ENCODE measurements at regions not wholly inside any gene's neighbourhood (a gene's known extent, or its start where the extent isn't known, plus 50 kb on each side); places are given as distances from the start of the nearest gene placed in this dataset.

GRCh38 chr20:41894255-41894963 is 276.2 kb upstream of the CHD6 start:
- intact Hi-C loops (cut with DNase I, micrococcal nuclease): no loop called here
- ATAC-seq (no peak), DNase-seq (no peak)

- DNase-seq (no peak), ATAC-seq (no peak)
- intact Hi-C loops (cut with DNase I, micrococcal nuclease): no loop called here
These were observed 273.9 kb upstream of the CHD6 start for GRCh38 chr20:41892031-41892430.

DNA sequence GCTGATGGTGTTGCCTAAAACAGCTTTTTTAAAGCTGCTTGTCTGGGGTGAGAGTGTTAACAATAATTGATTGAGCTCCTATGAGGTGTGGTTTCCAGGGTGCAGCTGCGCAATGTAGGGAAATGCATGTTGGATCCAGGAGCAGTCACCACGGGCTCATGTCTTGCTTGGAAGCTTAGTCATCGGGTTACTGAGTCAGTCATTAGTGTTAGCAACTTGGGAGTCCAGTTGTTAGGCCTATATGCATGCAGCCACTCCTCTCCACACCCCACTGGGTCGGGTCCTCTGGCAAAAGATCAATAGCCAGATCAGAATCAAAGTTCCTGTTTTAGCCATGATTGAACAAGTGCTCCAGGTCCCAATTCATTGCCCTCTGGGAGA is 271.7 kb upstream of the CHD6 start:
- DNase-seq (no peak), ATAC-seq (no peak)
- intact Hi-C loops (cut with DNase I, micrococcal nuclease): no loop called here

DNA sequence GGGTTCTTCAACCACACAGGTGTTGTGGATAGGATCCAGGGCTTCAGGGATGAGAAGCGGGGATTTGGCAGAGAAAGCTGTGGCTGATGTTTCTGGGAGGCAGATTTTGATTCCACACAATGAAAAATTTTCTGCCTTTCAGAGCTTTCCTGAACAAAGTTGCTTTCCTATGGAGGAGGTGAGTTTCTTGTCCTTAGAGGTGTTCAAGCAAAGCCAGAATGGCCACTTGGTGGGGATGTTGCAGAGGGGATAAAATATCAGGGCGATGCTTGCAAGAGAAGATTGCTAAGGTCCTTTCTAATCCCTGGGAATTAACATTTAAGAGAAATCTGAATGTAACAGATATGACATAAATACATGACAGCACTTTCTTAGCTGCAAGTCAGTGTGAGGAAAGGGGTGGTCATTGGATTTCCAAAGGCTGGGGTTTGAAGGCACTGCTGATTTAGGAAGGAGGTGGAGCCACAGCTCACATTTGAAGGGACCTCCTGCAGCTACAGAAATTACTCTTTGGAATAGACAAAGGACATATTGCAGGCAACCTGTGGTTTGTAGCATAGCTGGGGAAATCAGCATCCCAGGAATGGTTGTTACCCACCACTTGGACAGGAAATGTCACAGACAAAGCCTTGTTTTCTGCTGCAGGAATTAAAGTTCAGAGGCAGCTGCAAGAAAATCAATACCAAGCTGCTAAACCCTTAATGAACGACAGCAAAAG is 271.1 kb upstream of the CHD6 start:
- ATAC-seq (no peak), DNase-seq (no peak)
- intact Hi-C loops (cut with DNase I, micrococcal nuclease): no loop called here

- no peak for ATAC-seq
- no peak for DNase-seq
- intact Hi-C loops (cut with DNase I, micrococcal nuclease): no loop called here
These were observed 270.3 kb upstream of the CHD6 start for GRCh38 chr20:41888434-41888833.

DNA sequence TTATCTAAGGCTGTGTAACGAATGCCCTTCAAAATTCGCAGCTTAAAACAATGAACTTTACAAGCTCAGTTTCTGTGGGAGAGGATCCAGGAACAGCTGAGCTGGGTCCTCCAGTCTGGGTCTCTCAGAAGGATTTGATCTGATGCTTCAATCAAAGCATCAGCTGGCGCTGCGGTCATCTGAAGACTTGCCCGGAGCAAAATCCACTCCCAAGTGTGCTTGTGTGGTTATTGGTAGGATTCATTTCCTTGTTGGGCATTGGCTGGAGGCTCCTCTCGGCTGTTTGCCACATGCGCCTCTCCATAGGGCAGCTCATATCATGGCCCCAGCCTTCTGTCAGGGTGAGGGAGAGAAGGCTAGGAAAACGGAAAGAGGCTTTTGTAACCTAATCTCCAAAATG is 269.3 kb upstream of the CHD6 start:
- no peak for ATAC-seq
- intact Hi-C loops (cut with DNase I, micrococcal nuclease): no loop called here
- no peak for DNase-seq

- intact Hi-C loops (cut with DNase I, micrococcal nuclease): no loop called here
- ATAC-seq (no peak), DNase-seq (no peak)
These were observed 263.4 kb upstream of the CHD6 start for GRCh38 chr20:41881466-41882046.

GRCh38 chr20:41879123-41879522 is 260.9 kb upstream of the CHD6 start:
- intact Hi-C loops (cut with DNase I, micrococcal nuclease): loop anchor here in 1 of 2 donors (10.0 kb wide), 1 partner anchor 56 kb away; no protein-coding TSS in a partner anchor
- ATAC-seq (no peak), DNase-seq (no peak)

DNA sequence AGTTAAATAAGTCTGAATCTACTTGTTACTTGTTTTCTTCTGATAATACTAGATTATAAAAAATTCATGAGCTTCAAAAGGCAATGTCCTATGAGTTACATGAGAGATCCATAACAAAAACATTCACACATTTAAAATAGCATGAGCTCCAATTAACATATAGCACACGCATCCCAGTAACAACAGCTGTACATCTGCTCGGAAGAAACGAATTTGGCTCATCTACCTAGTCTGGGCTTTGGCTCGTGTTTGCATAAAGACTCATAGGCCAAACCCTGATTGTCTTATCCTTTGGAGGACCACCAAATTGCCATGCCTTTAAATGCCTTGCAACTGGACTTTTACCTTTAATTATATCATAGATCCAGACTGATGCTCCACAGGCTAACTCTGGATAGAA is 259.7 kb upstream of the CHD6 start:
- DNase-seq: no peak
- intact Hi-C loops (cut with DNase I, micrococcal nuclease): loop anchor here in 1 of 2 donors (10.0 kb wide), 1 partner anchor 57 kb away; no protein-coding TSS in a partner anchor
- ATAC-seq: no peak

DNA sequence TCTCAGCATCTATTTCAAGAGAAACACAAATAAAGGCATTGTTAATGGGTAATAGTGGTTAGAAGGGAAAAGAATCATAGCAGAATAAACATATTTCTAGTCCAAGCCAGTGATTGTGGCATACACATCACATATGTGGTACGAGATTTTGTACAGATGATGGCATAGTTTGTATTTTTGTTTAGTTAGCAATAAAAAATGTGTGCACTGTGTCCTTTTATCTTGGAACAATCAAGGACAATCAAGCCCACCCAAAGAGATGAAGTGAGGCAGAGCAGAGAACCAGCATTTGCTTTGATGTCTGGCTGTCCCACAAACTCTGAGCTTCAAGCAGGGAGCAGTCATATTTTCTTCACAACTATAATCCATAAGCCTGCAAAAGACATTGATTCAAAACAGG is 256.5 kb upstream of the CHD6 start:
- no peak for ATAC-seq

DNA sequence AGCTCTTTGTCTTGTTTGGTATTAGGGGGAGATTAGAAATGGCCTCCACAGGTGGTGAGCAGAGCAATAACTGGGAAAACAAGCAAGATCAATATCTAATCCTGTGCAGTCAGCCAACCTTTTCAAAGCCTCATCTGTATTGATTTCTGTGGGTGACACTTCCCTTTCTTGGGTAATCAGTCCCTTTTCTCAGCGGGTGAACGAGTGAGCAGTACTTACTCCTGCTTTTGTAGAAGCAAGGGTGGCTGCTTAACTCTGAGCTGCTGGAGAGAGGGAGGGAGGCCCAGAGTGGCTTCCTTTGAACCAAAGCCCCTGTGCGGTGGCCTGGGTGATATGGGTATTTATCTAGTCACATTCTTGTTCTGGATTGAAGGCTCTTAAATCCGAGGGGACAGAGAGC is 254.8 kb upstream of the CHD6 start:
- ATAC-seq (no peak), DNase-seq (no peak)
- intact Hi-C loops (cut with DNase I, micrococcal nuclease): loop anchor here in 1 of 2 donors (10.0 kb wide), 1 partner anchor 62 kb away; no protein-coding TSS in a partner anchor

More for the DNA sequence above, 256.5 kb upstream of the CHD6 start:
- no peak for DNase-seq
- intact Hi-C loops (cut with DNase I, micrococcal nuclease): loop anchor here in 1 of 2 donors (10.0 kb wide), 1 partner anchor 60 kb away; no protein-coding TSS in a partner anchor

GRCh38 chr20:41870869-41871462 is 252.8 kb upstream of the CHD6 start:
- DNase-seq (no peak), ATAC-seq (no peak)
- intact Hi-C loops (cut with DNase I, micrococcal nuclease): loop anchor here in 1 of 2 donors (10.0 kb wide), 1 partner anchor 64 kb away; no protein-coding TSS in a partner anchor

GRCh38 chr20:41869261-41869660 is 251.1 kb upstream of the CHD6 start:
- intact Hi-C loops (cut with DNase I, micrococcal nuclease): no loop called here
- no peak for DNase-seq

GRCh38 chr20:41865938-41866337 is 247.8 kb upstream of the CHD6 start:
- no peak for DNase-seq
- intact Hi-C loops (cut with DNase I, micrococcal nuclease): no loop called here
- ATAC-seq: no peak

More at GRCh38 chr20:41869261-41869660, 251.1 kb upstream of the CHD6 start:
- ATAC-seq: no peak

- ATAC-seq: no peak
- intact Hi-C loops (cut with DNase I, micrococcal nuclease): no loop called here
These were observed 244.3 kb upstream of the CHD6 start for GRCh38 chr20:41862476-41862875.

DNA sequence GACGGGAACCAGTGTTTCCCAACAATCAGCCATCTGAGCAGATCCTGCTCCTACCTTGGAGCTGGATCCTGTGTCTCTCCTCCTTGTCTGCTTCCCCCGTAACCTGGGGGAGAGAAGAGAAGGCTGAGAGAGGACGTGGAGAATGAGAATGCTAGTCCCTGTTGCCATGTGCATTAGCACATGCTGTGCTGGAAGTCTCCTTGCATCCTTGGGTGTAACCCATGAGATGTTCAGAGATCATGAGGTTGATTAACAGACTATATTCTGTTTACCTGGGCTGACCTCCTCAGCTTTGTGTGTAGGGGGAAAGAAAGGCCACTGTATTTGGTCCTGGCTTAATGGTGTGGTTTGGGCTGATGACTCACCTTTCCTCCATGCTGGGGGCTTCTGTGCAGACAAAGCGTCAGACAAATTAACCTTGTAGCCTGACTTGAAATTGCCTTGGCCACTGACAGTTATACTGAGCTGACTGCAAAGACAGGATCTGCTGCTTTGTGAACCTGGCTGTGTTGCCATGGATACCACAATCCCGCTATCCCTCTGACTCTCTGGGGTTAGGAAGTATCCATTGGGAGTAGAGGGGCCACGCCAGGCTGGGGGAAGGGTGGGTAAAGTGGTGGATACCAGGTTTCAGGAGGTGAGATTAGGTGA is 243.7 kb upstream of the CHD6 start:
- ATAC-seq (no peak), DNase-seq (no peak)

More at GRCh38 chr20:41862476-41862875, 244.3 kb upstream of the CHD6 start:
- DNase-seq: no peak

DNA sequence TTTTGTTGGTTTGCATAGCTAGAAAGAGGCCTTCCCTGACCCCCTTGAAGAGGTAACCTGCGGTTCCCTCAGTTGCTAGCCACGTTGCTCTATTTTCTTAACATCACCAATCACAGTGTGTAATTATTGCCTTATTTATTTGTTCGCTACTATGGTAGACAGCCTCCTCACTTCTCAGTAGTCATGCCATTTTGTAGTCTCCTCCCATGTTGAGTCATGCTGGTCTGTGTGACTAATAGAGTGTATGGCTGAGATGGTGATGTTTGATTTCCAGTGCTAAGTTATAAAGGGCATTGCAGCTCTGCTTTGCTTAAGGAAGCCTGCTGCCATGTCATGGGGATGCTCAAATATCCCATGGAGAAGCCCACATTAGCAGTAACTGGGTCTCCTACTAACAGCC is 236.6 kb upstream of the CHD6 start:
- ATAC-seq: no peak
- DNase-seq: no peak
- intact Hi-C loops (cut with DNase I, micrococcal nuclease): no loop called here

More for the DNA sequence above, 243.7 kb upstream of the CHD6 start:
- intact Hi-C loops (cut with DNase I, micrococcal nuclease): no loop called here

- no peak for DNase-seq
- ATAC-seq: no peak
- intact Hi-C loops (cut with DNase I, micrococcal nuclease): no loop called here
These were observed 235.6 kb upstream of the CHD6 start for GRCh38 chr20:41853806-41854205.

GRCh38 chr20:41848180-41848579 is 230.0 kb upstream of the CHD6 start:
- ATAC-seq: no peak
- DNase-seq: no peak
- intact Hi-C loops (cut with DNase I, micrococcal nuclease): no loop called here
